GM18499 (cell line): ENCODE measurements at regions not wholly inside any gene's neighbourhood (a gene's known extent, or its start where the extent isn't known, plus 50 kb on each side); places are given as distances from the start of the nearest gene placed in this dataset.

Experiments used
- ATAC-seq: cut with Tn5 transposase; IDR thresholded peaks from one replicate; pipeline ENCODE4 v1.9.1; 2021; ENCODE audit warnings: moderate number of reproducible peaks; ENCODE audit not compliant: insufficient read depth, unreplicated experiment

DNA sequence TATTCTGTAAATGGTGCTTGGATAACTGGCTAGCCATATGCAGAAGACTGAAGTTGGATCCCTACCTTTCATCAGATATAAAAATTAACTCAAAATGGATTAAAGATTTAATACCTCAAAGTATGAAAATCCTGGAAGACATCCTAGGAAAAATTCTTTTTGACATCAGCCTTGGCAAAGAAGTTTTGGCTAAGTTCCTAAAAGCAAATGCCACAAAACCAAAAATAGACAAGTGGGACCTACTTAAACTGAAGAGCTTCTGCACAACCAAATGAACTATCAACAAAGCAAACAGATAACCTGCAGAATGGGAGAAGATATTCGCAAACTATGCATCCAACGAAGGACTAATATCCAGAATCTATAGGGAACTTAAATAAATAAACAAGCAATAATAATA lies 60.3 kb upstream of the RIPPLY2 start:
- no peak for ATAC-seq

DNA sequence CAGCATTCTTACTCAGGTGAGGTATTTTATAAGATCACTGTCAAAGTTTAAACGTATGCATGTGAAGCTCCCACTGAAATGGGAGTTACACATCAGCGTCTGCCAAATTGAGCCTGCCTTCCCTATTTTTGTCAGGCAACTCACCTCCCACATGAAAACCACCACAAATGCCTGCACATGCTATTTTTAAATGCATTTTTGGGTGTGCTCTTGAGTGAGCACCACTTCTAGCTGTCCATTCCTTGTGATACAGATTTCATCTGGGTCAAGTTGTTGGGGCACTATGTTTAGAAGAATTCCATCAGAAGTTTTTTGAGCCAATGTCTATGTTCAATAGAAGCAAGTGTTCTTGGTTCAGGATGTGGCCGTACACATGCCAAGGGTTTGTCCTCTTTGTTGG lies 71.7 kb upstream of the RIPPLY2 start:
- no peak for ATAC-seq

DNA sequence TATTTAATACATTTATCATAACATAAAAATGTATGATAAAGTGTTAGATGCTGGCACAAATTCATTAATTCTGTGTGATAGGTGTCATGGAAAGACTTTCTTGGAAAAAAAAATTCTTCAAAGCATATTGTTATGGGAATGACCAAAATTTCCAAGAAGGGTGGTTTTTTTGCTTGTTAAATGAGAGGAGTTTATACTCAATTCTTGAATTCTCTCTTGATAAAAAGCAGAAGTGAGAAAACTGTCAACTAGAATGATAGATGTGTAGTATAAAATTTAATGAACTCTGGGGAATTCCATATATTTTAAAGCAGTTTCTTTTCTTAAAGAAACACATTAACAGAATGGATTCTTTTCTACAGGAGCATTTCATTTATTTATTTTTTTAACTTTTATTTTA lies 62.0 kb upstream of the SNAP91 start:
- ATAC-seq, result peak; percentile 50

DNA sequence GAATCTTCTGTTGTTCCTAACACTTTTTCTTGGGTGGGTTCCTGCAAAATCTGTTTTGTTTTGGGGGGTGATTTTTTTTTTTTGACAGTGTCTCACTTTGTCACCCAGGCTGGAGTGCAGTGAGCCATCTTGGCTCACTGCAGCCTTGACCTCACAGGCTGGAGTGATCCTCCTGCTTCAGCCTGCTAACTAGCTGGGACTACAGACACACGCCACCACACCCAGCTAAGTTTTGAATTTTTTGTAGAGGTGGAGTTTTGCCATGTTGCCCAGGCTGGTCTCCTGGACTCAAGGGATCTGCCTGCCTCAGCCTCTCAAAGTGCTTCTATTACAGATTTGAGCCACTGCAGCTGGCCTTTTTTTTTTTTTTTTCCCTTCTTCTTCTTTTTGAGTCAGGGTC lies 60.5 kb upstream of the SNAP91 start:
- no peak for ATAC-seq

DNA sequence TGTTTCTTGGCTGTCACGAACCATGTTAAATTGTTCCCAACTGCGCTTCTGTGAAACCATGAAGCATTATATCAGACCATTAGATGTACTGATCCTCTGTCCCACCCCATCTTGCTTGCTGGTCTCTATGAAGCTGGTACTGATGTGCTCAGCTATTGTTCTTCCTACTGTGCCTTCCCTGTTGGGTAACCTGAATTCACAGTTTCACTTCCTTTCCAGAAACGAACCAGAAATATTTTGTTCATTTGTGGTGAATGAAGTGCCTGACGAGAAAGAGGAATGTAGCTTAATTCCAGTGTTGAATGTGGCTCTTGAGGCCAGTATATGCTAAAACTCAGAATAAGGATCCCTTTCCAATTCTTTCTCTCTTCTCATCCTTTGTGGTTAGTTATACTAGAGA lies 58.1 kb upstream of the SNAP91 start:
- ATAC-seq, result no peak
